Smooth muscle cell (in vitro differentiated cells): ENCODE measurements at regions not wholly inside any gene's neighbourhood (a gene's known extent, or its start where the extent isn't known, plus 50 kb on each side); places are given as distances from the start of the nearest gene placed in this dataset.

Experiments
- DNase-seq: peaks from one replicate; lab custom pipeline; 2025; ENCODE audit not compliant: unreplicated experiment; lab: John Stamatoyannopoulos, UW
- H2AFZ ChIP-seq: fragments of 200-600 bp; sonication (generic); 2 replicates; pipeline ENCODE4 v1.6.0; 2016; ENCODE audit warnings: antibody characterized with exemption, low read depth, mild to moderate bottlenecking
- H3F3A ChIP-seq: fragments of 200-600 bp; sonication (generic); 2 replicates; pipeline ENCODE4 v1.6.0; 2017; ENCODE audit warnings: antibody characterized with exemption, low read depth
- H3K27ac ChIP-seq: fragments of 200-600 bp; sonication (generic); 2 replicates; pipeline ENCODE4 v1.5.1; 2016; ENCODE audit warnings: low read depth, mild to moderate bottlenecking
- H3K27me3 ChIP-seq: fragments of 200-600 bp; sonication (generic); 2 replicates; pipeline ENCODE4 v1.6.1; 2016; ENCODE audit warnings: low read depth, mild to moderate bottlenecking
- H3K36me3 ChIP-seq: fragments of 200-600 bp; sonication (generic); 2 replicates; pipeline ENCODE4 v1.5.1; 2016; ENCODE audit warnings: low read depth
- H3K4me1 ChIP-seq: fragments of 200-600 bp; sonication (generic); 2 replicates; pipeline ENCODE4 v1.5.1; 2016; ENCODE audit warnings: low read depth
- H3K4me2 ChIP-seq: fragments of 200-600 bp; sonication (generic); 2 replicates; pipeline ENCODE4 v1.6.0; 2016; ENCODE audit warnings: mild to moderate bottlenecking
- H3K4me3 ChIP-seq: fragments of 200-600 bp; sonication (generic); 2 replicates; pipeline ENCODE4 v1.5.1; 2016; ENCODE audit warnings: mild to moderate bottlenecking
- H3K79me2 ChIP-seq: fragments of 200-600 bp; sonication (generic); 2 replicates; pipeline ENCODE4 v1.6.0; 2016; ENCODE audit warnings: low read depth, mild to moderate bottlenecking
- H3K9ac ChIP-seq: fragments of 200-600 bp; sonication (generic); 2 replicates; pipeline ENCODE4 v1.6.0; 2016; ENCODE audit warnings: low read depth
- H3K9me3 ChIP-seq: fragments of 200-600 bp; sonication (generic); replicated peaks from 2 replicates; pipeline ENCODE4 v1.5.1; 2016; ENCODE audit warnings: low read depth
- H4K20me1 ChIP-seq: fragments of 200-600 bp; sonication (generic); 2 replicates; pipeline ENCODE4 v1.6.0; 2016; ENCODE audit warnings: low read depth
- whole genome bisulfite sequencing: methylation state at CpG from one replicate; pipeline ENCODE4 v1.1.7; 2016; ENCODE audit warnings: low lambda C conversion rate; 5-methylcytosine and 5-hydroxymethylcytosine counted together
- TF ChIP-seq, protein P1 (sequence below): fragments of 200-600 bp; sonication (generic); IDR thresholded peaks from 2 replicates; pipeline ENCODE4 v1.5.1; 2017; ENCODE audit warnings: borderline replicate concordance, mild to moderate bottlenecking, antibody characterized with exemption; ENCODE audit not compliant: insufficient read depth, poor library complexity, severe bottlenecking

DNA sequence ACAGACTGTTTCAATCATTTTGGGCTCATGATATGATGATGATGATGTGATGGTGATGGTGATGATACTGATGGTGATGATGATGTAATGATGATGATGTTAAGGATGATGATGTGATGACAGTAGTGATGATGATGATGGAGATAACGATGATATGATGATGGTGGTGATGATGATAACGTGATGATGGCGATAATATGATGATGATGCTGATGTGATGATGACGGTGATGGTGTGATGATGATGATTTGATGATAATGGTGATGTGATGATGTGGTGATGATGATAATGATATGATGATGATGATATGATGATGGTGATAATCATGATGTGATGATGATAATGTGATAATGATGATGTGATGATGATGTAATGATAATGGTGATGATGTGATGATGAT is 612.6 kb downstream of the AACS start:
- Histone ChIP-seq H3K27ac (no peak overlapping the region), H3K79me2 (no peaks in the 10 kb centered on the region), H3K9ac (no peak overlapping the region), H3K36me3 (no peaks in the 10 kb centered on the region), H3K4me1 (no peaks in the 10 kb centered on the region), H3F3A (no peaks in the 10 kb centered on the region), H3K4me3 (no peak overlapping the region), H3K9me3 (no peaks in the 10 kb centered on the region), H3K4me2 (no peak overlapping the region), H4K20me1 (no peaks in the 10 kb centered on the region), H3K27me3 (peaks cover 15% of the 10 kb centered on the region), H2AFZ (no peak overlapping the region)
- TF ChIP-seq, protein P1, sequence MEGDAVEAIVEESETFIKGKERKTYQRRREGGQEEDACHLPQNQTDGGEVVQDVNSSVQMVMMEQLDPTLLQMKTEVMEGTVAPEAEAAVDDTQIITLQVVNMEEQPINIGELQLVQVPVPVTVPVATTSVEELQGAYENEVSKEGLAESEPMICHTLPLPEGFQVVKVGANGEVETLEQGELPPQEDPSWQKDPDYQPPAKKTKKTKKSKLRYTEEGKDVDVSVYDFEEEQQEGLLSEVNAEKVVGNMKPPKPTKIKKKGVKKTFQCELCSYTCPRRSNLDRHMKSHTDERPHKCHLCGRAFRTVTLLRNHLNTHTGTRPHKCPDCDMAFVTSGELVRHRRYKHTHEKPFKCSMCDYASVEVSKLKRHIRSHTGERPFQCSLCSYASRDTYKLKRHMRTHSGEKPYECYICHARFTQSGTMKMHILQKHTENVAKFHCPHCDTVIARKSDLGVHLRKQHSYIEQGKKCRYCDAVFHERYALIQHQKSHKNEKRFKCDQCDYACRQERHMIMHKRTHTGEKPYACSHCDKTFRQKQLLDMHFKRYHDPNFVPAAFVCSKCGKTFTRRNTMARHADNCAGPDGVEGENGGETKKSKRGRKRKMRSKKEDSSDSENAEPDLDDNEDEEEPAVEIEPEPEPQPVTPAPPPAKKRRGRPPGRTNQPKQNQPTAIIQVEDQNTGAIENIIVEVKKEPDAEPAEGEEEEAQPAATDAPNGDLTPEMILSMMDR: no peak
- 76% methylated on average over 4 of the region's 4 CpGs for WGBS
- DNase-seq: no peak

DNA sequence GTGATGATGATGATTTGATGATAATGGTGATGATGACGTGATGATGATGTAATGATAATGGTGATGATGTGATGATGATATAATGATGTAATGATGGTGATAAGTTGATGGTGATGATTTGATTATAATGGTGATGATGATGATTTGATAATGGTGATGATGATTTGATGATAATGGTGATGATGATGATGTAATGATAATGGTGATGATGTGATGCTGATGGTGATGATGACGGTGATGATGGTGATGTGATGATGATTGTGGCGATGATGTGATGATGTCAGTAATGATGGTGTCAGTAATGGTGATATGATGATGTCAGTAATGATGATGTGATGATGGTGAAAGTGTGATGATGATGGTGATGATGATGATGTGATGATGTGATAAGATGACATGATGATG is 613.4 kb downstream of the AACS start:
- H3K79me2 ChIP-seq: no peaks in the 10 kb centered on the region
- no peak overlapping the region for H3K4me2 ChIP-seq
- no peaks in the 10 kb centered on the region for H3K36me3 ChIP-seq
- H2AFZ ChIP-seq: no peak overlapping the region
- no peaks in the 10 kb centered on the region for H3F3A ChIP-seq
- peaks cover 22% of the 10 kb centered on the region for H3K27me3 ChIP-seq
- 78% methylated on average over 3 of the region's 3 CpGs for WGBS
- H3K4me3 ChIP-seq: no peak overlapping the region
- no peak overlapping the region for H3K27ac ChIP-seq
- H3K9ac ChIP-seq: no peak overlapping the region
- TF ChIP-seq, protein P1: no peak
- no peaks in the 10 kb centered on the region for H3K4me1 ChIP-seq
- H4K20me1 ChIP-seq: no peaks in the 10 kb centered on the region
- H3K9me3 ChIP-seq: no peaks in the 10 kb centered on the region
- no peak for DNase-seq

DNA sequence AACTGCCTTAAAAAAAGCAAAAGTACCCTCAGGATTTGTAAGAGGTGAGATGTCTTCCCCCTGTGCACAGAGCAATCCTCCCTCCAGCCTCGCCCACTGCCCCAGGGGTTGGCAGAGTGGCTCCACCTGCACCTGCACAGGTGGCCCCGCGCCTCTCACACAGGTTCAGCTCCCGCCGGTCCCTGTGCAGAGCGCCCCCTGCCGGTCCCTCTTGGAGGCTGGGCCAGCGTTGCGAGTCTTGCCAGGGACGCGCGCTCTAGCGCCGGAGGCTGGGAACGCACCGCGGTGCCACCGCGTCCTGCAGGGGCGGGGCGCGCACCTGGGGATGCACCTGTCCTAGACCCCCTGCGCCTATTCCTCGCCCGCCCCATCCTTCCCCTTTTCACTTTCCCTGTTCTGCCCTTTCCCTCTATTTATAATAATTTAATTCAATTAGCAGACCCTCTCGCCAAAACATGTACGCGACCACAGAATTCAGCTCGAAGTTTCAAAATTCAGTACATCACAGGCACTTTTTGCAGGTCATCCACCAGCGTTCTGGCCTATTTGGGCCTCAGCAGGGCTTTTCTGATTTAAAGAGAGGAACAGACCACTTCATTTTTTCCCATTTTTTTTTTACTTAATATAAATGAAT is 618.6 kb downstream of the AACS start:
- Histone ChIP-seq H3K36me3 (no peaks in the 10 kb centered on the region), H3K4me3 (no peak overlapping the region), H3K79me2 (no peaks in the 10 kb centered on the region), H4K20me1 (no peaks in the 10 kb centered on the region), H3K4me1 (no peaks in the 10 kb centered on the region), H3F3A (no peaks in the 10 kb centered on the region), H3K4me2 (no peak overlapping the region), H3K27ac (no peak overlapping the region), H3K27me3 (peaks cover 30% of the 10 kb centered on the region), H3K9me3 (no peaks in the 10 kb centered on the region), H3K9ac (no peak overlapping the region), H2AFZ (no peak overlapping the region)
- 15% methylated on average over 28 of the region's 30 CpGs for WGBS
- no peak for DNase-seq
- TF ChIP-seq, protein P1: peak; percentile 44
